HG03159 (cell line): ENCODE measurements at regions not wholly inside any gene's neighbourhood (a gene's known extent, or its start where the extent isn't known, plus 50 kb on each side); places are given as distances from the start of the nearest gene placed in this dataset.

ENCODE experiments used
- ATAC-seq: cut with Tn5 transposase; IDR thresholded peaks from one replicate; pipeline ENCODE4 v1.9.1; 2021; ENCODE audit warnings: mild to moderate bottlenecking, moderate library complexity; ENCODE audit not compliant: unreplicated experiment

DNA sequence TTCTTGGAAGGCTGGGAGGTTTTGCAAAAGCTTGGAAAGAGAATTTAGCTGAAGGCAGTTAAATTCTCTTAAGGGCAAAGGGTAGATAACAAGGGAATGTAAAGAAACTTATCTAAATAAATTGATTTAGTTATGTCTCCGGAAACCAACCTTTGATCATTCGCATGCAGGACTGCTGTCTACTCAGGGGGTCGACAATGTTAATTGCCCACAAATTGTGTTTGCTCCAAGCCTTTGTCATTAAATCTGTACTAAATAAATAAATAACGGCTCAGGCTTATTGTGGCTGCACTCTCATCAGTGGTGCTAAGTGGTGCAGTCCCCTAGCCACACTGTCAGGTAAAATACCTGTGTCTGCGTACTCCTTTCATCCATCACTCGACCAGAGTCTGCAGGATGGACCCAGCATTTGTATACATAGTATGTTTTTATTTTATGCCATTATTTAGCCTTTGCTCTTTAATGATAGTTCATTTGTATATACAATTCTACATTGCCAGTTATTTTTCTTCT, 497.4 kb upstream of the RASGRP1 start:
- ATAC-seq, result no peak

DNA sequence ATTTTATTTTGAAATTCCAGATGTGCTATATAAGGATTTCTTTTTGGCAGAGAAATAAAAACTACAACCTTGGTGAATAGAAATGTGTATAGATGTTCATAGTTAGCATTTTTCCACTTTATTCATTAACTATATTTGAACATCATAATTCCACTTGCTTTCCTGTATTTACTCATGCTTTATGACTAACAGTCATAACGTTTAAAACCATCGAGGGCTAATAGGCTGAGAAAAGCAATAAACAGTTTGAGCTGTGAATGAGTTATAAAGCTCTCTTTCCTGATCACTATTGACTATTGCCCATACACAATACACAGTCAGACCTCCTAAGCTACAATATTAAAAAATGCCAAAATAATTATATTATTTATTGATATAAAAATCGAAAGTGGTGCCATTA, 502.1 kb upstream of the RASGRP1 start:
- ATAC-seq, result no peak

DNA sequence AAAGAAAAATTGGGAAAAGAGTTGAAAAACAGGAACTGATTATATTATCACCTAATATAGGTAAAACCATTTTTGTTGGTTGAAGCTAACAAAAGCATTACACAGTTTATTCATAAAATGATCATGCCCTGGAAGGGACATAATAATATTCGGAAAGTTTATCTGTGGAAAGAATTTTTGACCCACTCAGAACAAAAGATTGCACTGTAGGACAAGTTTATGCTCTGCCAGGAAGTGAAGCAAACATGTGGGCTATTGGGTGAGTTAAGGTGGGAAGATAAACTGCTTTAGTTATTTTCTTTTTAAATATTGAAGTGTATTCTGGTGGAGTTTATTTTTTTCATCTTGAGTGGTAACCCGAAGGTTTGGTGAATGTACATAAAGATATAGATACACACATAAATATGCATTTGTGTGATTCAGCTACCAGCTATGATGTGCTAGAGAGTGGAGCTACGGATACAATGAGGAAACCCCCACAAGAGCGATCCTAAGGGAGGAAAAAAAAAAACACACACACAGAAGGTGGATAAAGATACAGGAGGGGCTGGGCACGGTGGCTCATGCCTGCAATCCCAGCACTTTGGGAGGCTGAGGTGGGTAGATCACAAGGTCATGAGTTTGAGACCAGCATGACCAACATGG, 506.4 kb upstream of the THBS1 start:
- ATAC-seq, result no peak

DNA sequence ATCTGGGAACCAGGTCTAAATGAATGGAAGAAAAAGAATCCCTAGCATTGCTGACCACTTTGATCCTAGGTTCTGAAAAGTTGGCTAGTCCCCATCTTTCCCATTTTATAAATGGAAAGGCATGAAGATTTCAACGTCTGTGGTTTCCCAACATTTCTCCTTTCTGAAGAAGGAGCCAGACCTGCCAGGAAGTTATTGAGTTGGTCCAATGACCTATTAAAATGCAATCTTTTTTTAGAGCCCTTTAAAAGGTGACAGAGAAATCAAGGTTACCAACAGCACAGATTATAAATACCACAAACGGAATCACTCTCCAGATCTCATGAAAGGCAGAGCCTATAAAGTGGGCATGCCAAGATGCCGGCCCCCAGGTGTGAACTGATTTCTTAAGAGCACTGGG, 505.6 kb upstream of the THBS1 start:
- no peak for ATAC-seq

DNA sequence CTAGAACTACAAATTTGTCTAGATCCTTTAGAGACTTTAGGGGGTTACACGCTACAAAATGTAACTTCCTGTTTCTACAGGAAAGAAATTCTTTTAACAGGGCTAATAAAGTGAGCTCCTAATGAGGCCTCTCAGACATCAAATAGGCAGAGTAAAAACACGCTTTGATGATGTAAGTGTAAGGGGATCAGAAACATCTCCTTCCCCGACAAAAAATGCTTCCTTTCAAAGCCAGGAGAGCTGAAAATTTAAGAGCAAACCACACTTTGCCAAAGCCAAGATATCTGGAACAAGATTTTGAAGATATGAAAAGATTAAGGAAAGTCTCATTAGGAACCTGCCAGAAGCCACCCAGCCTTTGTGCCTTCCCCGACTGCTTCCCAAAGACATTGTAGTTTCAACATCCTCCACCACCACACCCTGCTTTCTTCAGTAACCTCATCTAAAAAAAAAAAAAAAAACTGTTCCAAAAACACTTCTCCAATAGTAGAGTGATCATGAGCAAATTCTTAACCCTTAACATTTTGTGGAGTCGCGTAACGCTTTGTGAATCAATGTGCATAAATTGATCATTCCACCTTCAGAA, 505.0 kb upstream of the THBS1 start:
- no peak for ATAC-seq

DNA sequence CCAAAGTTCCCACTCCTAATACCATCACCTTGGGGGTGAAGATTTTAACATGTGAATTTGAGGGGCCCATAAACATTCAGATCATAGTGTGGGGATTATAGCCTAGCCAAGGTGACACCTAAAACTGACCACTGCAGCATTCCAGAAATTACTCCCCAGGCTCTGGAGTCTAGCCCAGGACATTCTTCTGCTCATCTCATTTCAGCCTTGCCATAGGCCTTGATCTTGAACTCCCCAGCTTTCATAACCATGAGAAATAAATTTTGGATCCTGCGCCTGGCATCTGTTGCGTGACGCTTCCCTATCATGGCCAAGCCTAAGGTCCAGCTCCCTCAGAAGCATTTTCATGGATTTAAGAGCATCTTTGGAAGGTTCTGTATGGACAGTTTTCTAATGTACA, 502.9 kb upstream of the THBS1 start:
- ATAC-seq, result no peak

DNA sequence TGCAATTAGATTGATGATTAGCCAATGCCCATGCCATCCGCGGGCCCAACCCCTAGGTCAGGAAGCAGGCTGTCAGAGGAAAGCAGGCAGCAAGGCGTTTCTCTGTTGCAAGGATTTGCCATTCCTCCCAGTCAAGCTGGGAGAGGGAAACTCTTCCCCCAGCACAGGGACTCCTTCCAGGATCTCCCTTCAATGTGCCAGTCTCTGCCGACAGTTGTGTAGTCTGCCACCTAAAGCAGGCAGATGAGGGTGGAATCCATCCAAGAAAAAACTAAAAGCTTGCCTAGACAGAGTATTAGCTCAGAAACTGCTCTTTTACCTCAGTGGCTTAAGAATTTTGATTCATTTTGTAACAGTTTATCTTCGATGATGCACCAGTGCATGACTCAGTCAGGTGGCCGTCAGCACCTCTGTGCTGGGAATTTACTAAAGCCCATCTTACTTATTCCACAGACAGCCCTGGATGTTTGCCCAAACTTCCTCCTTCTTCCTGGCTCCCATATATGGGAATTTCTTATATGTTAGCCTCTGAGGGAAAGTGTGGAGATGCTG, 501.5 kb upstream of the THBS1 start:
- ATAC-seq, result no peak

DNA sequence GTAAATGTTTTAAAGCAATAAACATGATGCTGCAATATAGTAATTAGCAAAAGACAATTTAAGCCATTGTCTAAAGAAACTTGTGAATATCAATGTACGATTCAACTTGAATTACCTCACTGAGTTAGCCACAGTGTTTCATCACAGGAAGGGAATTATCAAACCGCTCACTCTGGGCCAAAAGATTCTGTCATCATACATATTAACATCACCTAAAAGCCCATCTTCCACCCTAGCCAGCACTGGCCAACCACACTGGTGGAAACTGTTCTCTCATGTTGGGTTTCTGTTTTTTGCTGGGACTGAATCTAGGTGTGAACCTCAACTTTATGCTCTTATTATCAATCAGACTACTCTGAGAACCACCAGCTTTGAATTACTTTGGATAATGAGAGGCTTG, 497.7 kb upstream of the THBS1 start:
- no peak for ATAC-seq

DNA sequence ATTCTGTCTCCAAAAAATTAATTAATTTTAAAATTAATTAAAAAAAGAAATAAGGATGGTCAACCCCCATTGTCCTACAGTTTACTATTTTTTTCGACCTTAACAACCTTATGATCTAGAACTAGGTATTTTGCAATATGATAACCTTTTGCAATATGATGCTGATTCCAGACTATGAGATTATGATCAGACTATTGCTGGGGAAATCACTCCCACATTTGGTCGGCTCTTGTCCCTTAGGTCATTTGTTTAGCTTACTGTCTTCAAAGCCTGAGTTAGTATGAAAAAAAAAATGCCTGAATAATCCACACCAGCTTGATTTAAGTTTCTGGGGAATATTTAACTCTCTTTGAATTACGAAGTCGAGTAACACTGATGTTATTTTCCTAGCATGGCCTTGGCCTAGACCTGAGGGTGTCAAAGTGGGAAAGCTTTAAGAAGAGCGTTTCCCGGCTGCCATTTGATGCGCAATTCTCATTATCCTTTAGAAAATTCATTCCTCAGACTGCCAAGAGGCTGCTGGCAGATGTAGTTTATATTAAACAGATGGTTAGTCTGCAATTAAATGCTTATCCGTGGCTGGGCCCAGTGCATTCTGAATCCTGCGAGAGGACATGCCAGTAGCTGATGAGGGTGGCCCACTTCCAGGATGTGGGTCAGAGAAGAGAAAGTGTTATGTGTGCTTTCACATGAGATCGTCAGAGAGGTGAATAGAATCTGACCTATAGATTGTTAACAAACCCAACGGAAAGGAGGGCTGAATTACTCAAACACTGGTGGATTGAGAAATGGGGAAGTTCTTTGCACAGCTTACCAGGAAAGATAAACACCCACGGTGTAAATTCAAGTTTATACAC, 496.0 kb upstream of the THBS1 start:
- ATAC-seq, result no peak

DNA sequence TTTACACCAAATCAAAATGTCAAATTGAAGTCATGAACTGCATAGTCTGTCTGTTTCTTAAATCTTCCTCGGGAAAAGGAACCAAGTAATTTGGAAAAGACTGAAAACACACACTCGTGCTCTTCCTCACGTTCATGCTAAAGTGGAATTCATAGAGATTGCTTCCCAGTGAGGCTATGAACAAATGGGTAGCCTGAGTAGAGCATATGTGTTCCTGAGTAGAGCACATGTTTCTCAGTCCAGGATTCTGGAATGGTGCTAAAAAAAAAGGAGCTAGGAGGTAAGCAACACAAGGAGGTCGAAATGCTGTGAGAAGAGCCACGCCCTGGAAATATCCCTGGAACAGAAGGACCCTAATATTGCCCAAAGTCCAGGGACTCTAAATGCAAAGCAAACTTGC, 494.2 kb upstream of the THBS1 start:
- no peak for ATAC-seq

DNA sequence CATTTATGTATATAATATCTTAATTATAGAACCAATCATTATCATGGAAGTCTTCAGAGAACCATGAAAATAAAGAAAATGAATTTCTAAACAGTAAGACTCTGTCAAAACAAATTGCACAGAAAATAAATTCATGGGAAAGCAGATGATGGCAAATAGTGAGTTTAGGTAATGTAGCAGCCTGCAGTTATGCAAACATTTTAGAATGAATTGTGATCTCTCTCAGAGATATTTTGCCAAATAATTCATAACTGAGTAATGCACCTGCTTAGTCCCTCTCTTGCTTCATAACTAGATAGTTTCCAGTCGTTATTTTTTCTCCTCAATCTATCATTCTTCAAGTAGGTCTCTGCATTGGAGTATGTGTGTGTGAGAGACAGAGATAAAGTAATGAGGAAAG, 492.7 kb upstream of the THBS1 start:
- no peak for ATAC-seq

DNA sequence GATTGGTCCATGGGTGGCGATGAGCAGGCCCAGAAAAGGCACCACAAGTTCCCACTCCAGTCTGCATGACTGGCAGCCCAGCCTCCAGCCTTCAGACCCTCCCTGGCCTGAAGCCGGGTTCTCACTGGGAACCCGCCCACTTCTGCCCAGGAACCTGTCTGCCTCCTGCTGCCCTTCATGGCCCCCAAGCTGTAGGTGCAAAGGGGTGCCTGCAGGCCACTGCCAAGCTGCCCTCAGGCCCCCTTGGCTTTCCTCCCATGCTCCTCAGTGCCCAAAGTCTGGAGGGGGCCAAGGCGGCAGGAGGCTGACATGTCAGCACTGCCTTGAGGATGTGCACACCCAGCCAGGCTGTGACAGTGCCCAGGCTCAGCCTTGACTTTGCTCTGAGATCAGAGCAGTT, 488.5 kb upstream of the THBS1 start:
- ATAC-seq, result no peak

DNA sequence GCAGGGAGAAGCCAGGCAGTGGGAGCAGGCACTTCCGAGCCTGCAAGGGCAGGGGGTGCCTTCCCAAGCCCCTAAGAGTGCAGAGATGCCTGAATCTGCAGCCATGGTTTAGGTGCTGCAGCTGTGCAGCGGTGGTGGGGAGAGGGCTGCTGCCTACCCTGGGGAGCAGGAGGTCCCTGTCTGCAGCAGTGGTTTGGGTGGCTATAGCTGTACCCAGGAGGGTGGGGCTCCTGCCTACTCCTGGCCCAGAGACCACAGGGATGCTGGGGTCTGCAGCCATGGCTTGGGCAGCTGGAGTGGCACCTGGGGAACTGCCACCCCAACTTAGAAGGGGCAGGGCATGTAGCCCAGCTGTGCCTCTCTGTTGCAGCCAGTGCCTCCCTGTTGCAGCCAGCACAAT, 488.1 kb upstream of the THBS1 start:
- ATAC-seq, result no peak

DNA sequence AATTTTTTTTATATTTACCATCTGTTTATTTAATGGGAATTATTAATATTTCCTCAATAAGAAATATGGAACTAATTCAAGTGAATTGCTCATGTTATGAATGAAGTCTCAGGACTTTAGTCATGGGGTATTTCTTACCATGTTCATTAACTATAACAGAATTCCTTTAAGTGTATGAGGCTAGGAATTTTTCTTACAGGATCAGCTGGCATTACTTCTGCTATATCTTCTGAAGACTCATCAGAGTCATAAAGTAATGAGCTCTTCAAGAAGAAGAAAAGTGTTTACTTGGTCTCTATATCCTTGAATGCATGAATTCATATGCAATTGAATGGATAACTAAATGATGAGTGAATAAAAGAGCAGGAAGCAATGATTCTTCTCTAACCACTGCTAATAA, 486.8 kb upstream of the THBS1 start:
- no peak for ATAC-seq

DNA sequence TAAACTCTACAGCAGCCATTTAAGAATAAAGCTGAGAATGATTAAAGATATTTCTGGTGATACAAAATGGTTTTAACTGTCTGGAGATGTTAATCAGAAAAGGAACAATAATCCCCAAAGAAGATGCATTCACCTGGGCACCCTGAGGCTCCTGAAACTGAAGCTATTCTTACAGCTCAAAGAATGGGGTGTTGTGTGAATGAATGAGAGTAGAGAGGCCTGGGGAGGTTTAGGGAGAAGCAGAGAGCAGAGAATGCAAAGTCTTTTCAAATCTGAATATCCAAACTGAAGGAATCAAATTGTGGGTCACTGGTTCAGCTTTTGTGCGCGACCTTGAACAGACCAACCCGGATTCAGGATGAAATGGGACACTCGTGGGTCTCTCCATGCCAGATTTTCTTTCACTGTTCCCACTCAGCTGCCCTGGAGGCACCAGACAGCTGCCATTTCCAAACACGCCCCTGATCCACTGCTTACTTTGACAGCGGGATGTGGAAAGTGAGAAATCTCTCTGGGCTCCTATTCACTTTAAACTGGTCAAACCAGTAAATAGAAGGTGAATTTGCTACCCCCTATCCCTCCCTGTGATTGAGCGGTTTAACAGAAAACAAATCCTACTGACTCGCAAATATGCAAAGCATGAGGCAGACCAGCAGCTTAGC, 485.5 kb upstream of the THBS1 start:
- ATAC-seq, result no peak

DNA sequence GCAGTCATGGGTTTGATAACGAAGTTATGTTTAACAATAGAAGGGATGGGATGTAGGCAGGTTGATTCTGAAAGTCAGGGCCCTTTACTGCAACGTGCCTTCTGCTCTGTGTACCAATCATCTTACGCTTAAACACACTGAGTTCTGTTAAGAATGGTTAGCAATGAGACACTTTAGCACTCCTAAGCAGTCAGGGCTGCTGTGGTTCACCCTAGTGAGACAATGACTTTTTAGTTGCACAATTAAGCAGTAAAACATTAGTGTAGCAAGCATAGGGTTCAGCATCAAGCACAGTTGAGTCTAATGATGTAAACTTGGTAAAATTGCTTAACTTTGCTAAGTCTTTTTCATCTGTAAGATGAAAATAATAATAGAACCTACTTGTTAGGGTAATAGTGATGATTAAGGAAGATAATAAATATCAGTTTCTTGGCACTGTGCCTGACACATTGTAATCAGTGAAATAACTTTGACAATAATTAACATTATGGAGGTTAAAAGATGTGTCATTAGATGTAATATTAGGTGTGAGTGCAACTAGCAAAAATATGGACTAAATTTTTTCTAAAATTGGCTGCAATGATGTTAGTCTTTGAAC, 484.2 kb upstream of the THBS1 start:
- no peak for ATAC-seq

DNA sequence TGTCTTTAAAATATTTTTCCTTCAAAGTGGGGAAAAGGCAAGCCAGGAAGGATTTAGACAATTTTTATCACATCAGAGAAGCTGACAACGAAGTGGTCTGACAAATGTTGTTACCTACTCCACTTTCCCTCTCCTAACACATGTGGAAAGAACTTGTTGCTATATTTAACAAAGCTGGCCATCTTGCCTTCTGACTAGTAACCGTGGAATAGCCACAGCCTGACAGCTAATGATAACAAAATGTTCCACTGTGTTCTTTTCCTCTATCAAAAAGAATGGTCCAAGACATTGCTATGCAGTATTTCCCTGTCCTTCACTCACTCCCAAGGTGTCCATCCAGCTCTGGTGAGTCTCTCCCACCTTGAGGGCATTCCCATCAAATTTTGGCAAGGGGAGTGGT, 481.4 kb upstream of the THBS1 start:
- no peak for ATAC-seq

DNA sequence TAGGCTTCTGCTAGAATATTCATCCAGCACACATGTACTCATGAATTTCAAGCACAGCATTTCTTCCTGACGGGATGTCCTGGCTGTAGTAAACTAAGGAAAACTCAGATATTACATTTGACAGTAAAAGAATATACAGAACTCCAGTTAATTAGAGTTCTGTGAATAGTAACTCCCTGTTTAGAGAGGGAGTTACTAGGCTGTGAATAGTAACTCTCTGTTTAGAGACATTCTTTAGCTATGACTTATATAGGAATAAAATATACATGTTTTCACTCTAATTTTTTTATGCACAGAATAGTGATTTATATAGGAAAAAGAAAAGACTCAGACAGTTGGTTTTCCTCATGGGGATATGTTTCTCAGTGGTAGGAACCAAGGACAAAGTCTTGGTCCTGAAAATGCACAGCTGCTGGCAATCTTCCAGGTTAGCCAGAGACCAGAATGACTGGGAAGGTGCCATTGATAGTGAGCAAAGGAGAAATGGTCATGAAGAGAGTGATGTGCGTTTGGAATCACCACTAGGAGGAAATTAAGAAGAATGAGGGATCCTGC, 480.7 kb upstream of the THBS1 start:
- no peak for ATAC-seq

DNA sequence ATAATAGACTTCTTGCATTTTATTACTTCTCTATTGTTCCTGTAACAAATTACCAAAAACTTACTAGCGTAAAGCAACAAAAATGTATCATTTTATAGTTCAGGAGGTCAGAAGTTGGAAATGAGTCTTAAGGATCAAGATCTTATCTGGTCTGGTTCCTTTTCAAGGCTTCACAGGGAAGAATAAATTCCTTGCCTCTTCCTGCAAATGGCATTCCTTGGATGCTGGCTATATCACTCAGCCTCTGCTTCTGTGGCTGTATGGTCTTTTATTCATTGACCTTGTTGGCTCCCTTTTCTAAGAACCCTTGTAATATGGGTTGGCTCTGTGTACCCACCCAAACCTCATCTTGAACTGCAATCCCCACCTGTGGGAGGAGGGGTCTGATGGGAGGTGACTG, 478.4 kb upstream of the THBS1 start:
- ATAC-seq, result no peak

DNA sequence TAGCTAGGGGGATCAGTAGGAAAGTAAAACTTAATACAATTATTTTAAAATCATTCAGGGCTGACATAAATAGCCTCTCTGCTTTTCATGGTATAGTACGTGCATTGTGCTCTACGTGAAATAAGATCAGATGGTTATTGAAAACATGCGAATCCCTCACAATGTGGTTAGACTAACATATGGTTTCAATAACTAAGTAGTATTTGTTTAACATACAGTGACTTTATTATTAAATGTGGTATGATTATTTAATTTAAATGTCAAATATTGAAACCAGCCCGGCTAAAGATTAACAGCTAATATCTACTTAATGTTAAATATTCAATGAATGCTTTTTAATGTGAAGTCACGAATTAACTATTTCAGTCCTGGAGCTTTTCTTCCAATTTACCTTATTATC, 473.9 kb upstream of the THBS1 start:
- no peak for ATAC-seq

DNA sequence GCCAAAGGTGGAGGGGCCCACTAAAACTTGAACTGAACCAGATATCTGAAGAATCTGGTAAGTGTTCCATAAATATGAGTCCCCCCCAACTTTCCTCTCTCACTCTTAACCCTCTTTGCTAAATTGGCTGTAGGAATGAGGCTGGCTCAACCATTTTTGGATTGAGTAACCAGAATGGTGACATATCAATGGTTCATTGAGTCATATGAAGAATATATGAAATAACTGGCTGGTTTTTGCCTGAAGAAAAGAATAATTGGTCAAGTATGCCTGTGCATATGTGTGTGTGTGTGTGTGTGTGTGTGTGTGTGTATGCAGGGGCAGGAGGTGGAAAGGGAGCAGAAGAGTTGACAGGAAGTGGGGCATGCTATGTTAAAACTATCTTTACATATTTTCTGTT, 472.9 kb upstream of the THBS1 start:
- no peak for ATAC-seq
